MM.1S (cell line): ENCODE measurements at regions not wholly inside any gene's neighbourhood (a gene's known extent, or its start where the extent isn't known, plus 50 kb on each side); places are given as distances from the start of the nearest gene placed in this dataset.

Experiments used
- DNase-seq: peaks from one replicate; pipeline ENCODE4 v3.0.0-alpha.2; 2015
- H2AFZ ChIP-seq: fragments of 300-600 bp; sonication (generic); 2 replicates; pipeline ENCODE4 v1.6.0; 2016; ENCODE audit warnings: antibody characterized with exemption, low read length
- H3F3A ChIP-seq: fragments of 300-600 bp; sonication (generic); 2 replicates; pipeline ENCODE4 v1.6.1; 2016; ENCODE audit warnings: mild to moderate bottlenecking, antibody characterized with exemption, low read length, moderate library complexity, mixed read lengths; ENCODE audit not compliant: insufficient read depth
- H3K27ac ChIP-seq: fragments of 300-600 bp; sonication (generic); 2 replicates; pipeline ENCODE4 v1.5.1; 2016; ENCODE audit warnings: mild to moderate bottlenecking, low read length
- H3K27me3 ChIP-seq: fragments of 300-600 bp; sonication (generic); replicated peaks from 2 replicates; pipeline ENCODE4 v1.6.0; 2016; ENCODE audit warnings: low read length; ENCODE audit not compliant: insufficient read depth
- H3K36me3 ChIP-seq: fragments of 300-600 bp; sonication (generic); replicated peaks from 2 replicates; pipeline ENCODE4 v1.6.1; 2016; ENCODE audit warnings: mild to moderate bottlenecking, low read length, mixed read lengths; ENCODE audit not compliant: insufficient read depth
- H3K4me1 ChIP-seq: fragments of 300-600 bp; sonication (generic); 2 replicates; pipeline ENCODE4 v1.6.1; 2016; ENCODE audit warnings: low read length, mixed read lengths
- H3K4me2 ChIP-seq: fragments of 300-600 bp; sonication (generic); 2 replicates; pipeline ENCODE4 v1.6.0; 2016; ENCODE audit warnings: low read depth, low read length
- H3K4me3 ChIP-seq: fragments of 300-600 bp; sonication (generic); 2 replicates; pipeline ENCODE4 v1.5.1; 2016; ENCODE audit warnings: low read length, mixed read lengths
- H3K79me2 ChIP-seq: fragments of 300-600 bp; sonication (generic); 2 replicates; pipeline ENCODE4 v1.6.1; 2016; ENCODE audit warnings: mixed run types, low read length, mixed read lengths
- H3K9ac ChIP-seq: fragments of 300-600 bp; sonication (generic); 2 replicates; pipeline ENCODE4 v1.6.1; 2016; ENCODE audit warnings: low read length, mixed read lengths
- H3K9me2 ChIP-seq: fragments of 300-600 bp; sonication (generic); replicated peaks from 2 replicates; pipeline ENCODE4 v1.6.1; 2016; ENCODE audit warnings: mild to moderate bottlenecking, low read length, mixed read lengths; ENCODE audit not compliant: insufficient read depth
- H3K9me3 ChIP-seq: fragments of 300-600 bp; sonication (generic); replicated peaks from 2 replicates; pipeline ENCODE4 v1.6.1; 2016; ENCODE audit warnings: mild to moderate bottlenecking, low read length, mixed read lengths; ENCODE audit not compliant: insufficient read depth
- H4K20me1 ChIP-seq: fragments of 300-600 bp; sonication (generic); 2 replicates; pipeline ENCODE4 v1.6.1; 2016; ENCODE audit warnings: mild to moderate bottlenecking, low read length, moderate library complexity, mixed read lengths; ENCODE audit not compliant: insufficient read depth
- EZH2 ChIP-seq: fragments of 300-600 bp; sonication (generic); optimal IDR thresholded peaks from 2 replicates; pipeline ENCODE3; 2017; ENCODE audit warnings: low read depth, mild to moderate bottlenecking, antibody characterized with exemption, low read length, mixed read lengths
- EZH2phosphoT487 ChIP-seq: fragments of 300-600 bp; sonication (generic); IDR thresholded peaks from 2 replicates; pipeline ENCODE4 v1.6.1; 2018; ENCODE audit warnings: antibody characterized with exemption, low read length
- TF ChIP-seq, protein P1 (sequence below): fragments of 300-600 bp; sonication (generic); IDR thresholded peaks from 2 replicates; pipeline ENCODE4 v1.5.1; 2016; ENCODE audit warnings: antibody characterized with exemption, low read length, mixed read lengths

GRCh38 chr3:43959498-43960447 lies 269.0 kb downstream of the ABHD5 start:
- Histone ChIP-seq H3K36me3 (no peaks in the 10 kb centered on the region), H3K27ac (no peak overlapping the region), H4K20me1 (no peaks in the 10 kb centered on the region), H3K9me2 (no peaks in the 10 kb centered on the region), H3K9ac (no peak overlapping the region), H3K4me1 (peaks cover 30% of the 10 kb centered on the region), H3F3A (peaks cover 12% of the 10 kb centered on the region), H3K4me3 (no peak overlapping the region), H3K27me3 (no peaks in the 10 kb centered on the region), H2AFZ (no peak overlapping the region), H3K4me2 (no peak overlapping the region), H3K79me2 (no peaks in the 10 kb centered on the region), H3K9me3 (no peaks in the 10 kb centered on the region)
- no peak for DNase-seq
- TF ChIP-seq, protein P1, sequence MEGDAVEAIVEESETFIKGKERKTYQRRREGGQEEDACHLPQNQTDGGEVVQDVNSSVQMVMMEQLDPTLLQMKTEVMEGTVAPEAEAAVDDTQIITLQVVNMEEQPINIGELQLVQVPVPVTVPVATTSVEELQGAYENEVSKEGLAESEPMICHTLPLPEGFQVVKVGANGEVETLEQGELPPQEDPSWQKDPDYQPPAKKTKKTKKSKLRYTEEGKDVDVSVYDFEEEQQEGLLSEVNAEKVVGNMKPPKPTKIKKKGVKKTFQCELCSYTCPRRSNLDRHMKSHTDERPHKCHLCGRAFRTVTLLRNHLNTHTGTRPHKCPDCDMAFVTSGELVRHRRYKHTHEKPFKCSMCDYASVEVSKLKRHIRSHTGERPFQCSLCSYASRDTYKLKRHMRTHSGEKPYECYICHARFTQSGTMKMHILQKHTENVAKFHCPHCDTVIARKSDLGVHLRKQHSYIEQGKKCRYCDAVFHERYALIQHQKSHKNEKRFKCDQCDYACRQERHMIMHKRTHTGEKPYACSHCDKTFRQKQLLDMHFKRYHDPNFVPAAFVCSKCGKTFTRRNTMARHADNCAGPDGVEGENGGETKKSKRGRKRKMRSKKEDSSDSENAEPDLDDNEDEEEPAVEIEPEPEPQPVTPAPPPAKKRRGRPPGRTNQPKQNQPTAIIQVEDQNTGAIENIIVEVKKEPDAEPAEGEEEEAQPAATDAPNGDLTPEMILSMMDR = no peak
- TF ChIP-seq EZH2 = no peak
- no peak for TF ChIP-seq EZH2phosphoT487

- TF ChIP-seq EZH2phosphoT487 (no peak), EZH2 (no peak)
- TF ChIP-seq, protein P1 = no peak
- no peak overlapping the region for H2AFZ ChIP-seq
- no peak overlapping the region for H3K4me2 ChIP-seq
- no peaks in the 10 kb centered on the region for H3K79me2 ChIP-seq
- H3K4me1 ChIP-seq = peaks cover 30% of the 10 kb centered on the region
- no peak overlapping the region for H3K27ac ChIP-seq
- H3K9me2 ChIP-seq = no peaks in the 10 kb centered on the region
- H3K27me3 ChIP-seq = no peaks in the 10 kb centered on the region
- H3K36me3 ChIP-seq = no peaks in the 10 kb centered on the region
- H3K4me3 ChIP-seq = no peak overlapping the region
- no peak overlapping the region for H3K9ac ChIP-seq
- no peaks in the 10 kb centered on the region for H4K20me1 ChIP-seq
- H3K9me3 ChIP-seq = no peaks in the 10 kb centered on the region
- peak; percentile 10 for DNase-seq
- H3F3A ChIP-seq = peaks cover 12% of the 10 kb centered on the region
These were observed 269.7 kb downstream of the ABHD5 start for GRCh38 chr3:43960448-43960840.

DNA sequence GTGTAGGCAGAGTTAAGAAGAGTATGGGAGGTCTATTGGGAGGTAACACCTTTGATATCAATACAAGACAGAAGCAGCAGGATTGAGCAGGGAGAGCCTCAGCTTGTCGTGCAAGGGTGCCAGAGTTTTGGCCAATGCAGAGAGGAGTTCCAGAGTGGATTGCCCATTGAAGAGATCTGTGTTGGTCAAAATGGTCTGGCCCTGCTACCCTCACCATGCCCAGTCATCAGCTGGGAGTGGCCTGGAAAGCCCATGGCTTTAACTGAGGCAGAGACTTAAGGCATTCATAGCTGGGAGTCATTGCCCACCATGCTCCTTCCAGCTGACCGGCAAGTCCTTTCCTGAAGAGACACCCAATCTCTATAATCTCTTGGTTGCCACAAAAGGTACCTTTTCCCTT lies 271.3 kb downstream of the ABHD5 start:
- Histone ChIP-seq H3K27ac (no peak overlapping the region), H2AFZ (no peak overlapping the region), H3K4me2 (no peak overlapping the region), H3K9me2 (no peaks in the 10 kb centered on the region), H3K9me3 (no peaks in the 10 kb centered on the region), H3K79me2 (no peaks in the 10 kb centered on the region), H4K20me1 (no peaks in the 10 kb centered on the region), H3K4me3 (no peak overlapping the region), H3F3A (peaks cover 9% of the 10 kb centered on the region), H3K4me1 (peaks cover 20% of the 10 kb centered on the region), H3K9ac (no peak overlapping the region), H3K36me3 (no peaks in the 10 kb centered on the region), H3K27me3 (no peaks in the 10 kb centered on the region)
- no peak for DNase-seq
- TF ChIP-seq EZH2phosphoT487 (no peak), EZH2 (no peak)
- TF ChIP-seq, protein P1 = no peak
